Endothelial cell of umbilical vein (primary cell): ENCODE measurements at regions not wholly inside any gene's neighbourhood (a gene's known extent, or its start where the extent isn't known, plus 50 kb on each side); places are given as distances from the start of the nearest gene placed in this dataset.
"Not testable (repeated sequence)": the region's sequence is repeated elsewhere in the genome, so short reads cannot be mapped to it uniquely, and the experiment has no call there.

ENCODE experiments used
- BruUV-seq: library from RNA; stranded (reverse); fragments of 400-500 nt; replicated peaks from 2 replicates; lab custom pipeline; 2021; lab: Mats Ljungman, UMichigan
- CTCF ChIA-PET: fragments of 300-600, 350-600 bp; sonication (Branson Sonifier 250); formaldehyde crosslinking; loops from one replicate; lab custom pipeline; 2021; ENCODE audit warnings: antibody characterized with exemption, inconsistent platforms; lab: Charles Lee
- POLR2A ChIA-PET: fragments of 300-600, 350-600 bp; sonication (Branson Sonifier 250); formaldehyde crosslinking; loops from one replicate; lab custom pipeline; 2021; ENCODE audit warnings: antibody characterized with exemption, inconsistent platforms; lab: Charles Lee
- DNase-seq: peaks from one replicate; pipeline ENCODE4 v3.0.0-alpha.2; 2011; ENCODE audit warnings: low read depth, low spot score
- FAIRE-seq: peaks from 2 replicates; lab custom pipeline; 2011; peaks lifted over from hg19 to GRCh38; lab: Jason Lieb, UNC
- H2AFZ ChIP-seq: 2 replicates; pipeline ENCODE4 v1.6.0; 2012; ENCODE audit warnings: low read depth, low read length, control low read depth, inconsistent platforms
- H3K27ac ChIP-seq: 2 replicates; pipeline ENCODE4 v1.5.1; 2011; ENCODE audit warnings: low read depth, mild to moderate bottlenecking, control low read depth, low read length, moderate library complexity; ENCODE audit not compliant: insufficient read depth
- H3K27me3 ChIP-seq, 2 experiments: 2 replicates each; pipeline versions ENCODE4 v1.6.0 to v1.6.1; 2011; ENCODE audit warnings: low read length in 2 of 2, mixed read lengths in 1 of 2; ENCODE audit not compliant: control insufficient read depth in 2 of 2, insufficient read depth in 2 of 2
- H3K36me3 ChIP-seq, 2 experiments: 2 replicates in 1 of 2; 3 replicates in 1 of 2; pipeline ENCODE4 v1.5.1; 2011; ENCODE audit warnings: low read length in 2 of 2, mild to moderate bottlenecking in 1 of 2, moderate library complexity in 1 of 2; ENCODE audit not compliant: control insufficient read depth in 2 of 2, insufficient read depth in 2 of 2; ENCODE audit errors: extremely low read depth in 1 of 2
- H3K4me1 ChIP-seq: 3 replicates; pipeline ENCODE4 v1.5.1; 2011; ENCODE audit warnings: mild to moderate bottlenecking, low read length; ENCODE audit not compliant: control insufficient read depth, insufficient read depth; ENCODE audit errors: extremely low read depth
- H3K4me2 ChIP-seq: 2 replicates; pipeline ENCODE4 v1.6.1; 2011; ENCODE audit warnings: low read length, control low read depth, mixed read lengths; ENCODE audit not compliant: insufficient read depth
- H3K4me3 ChIP-seq, 3 experiments: fragments of 200-600 bp in 1 of 3; sonication (generic), shearing (Covaris generic) in 1 of 3; replicated peaks in 1 of 3; 2 replicates each; pipeline ENCODE4 v1.5.1; 2011 to 2016; ENCODE audit warnings: control low read depth in 3 of 3, low read length in 3 of 3, mild to moderate bottlenecking in 2 of 3, inconsistent platforms in 1 of 3, low read depth in 1 of 3, moderate library complexity in 1 of 3; ENCODE audit not compliant: insufficient read depth in 1 of 3
- H3K79me2 ChIP-seq: 2 replicates; pipeline ENCODE4 v1.6.0; 2012; ENCODE audit warnings: low read length, inconsistent platforms; ENCODE audit not compliant: control insufficient read depth, insufficient read depth
- H3K9ac ChIP-seq: replicated peaks from 2 replicates; pipeline ENCODE3; 2011; ENCODE audit warnings: low read length, control low read depth; ENCODE audit not compliant: insufficient read depth; ENCODE audit errors: extremely low read depth
- H3K9me1 ChIP-seq: replicated peaks from 3 replicates; pipeline ENCODE4 v1.6.0; 2011; ENCODE audit warnings: mild to moderate bottlenecking, low read length; ENCODE audit not compliant: control insufficient read depth, insufficient read depth; ENCODE audit errors: extremely low read depth
- H3K9me3 ChIP-seq: replicated peaks from 2 replicates; pipeline ENCODE4 v1.5.1; 2012; ENCODE audit warnings: low read length, inconsistent platforms; ENCODE audit not compliant: control insufficient read depth, insufficient read depth
- H4K20me1 ChIP-seq: replicated peaks from 2 replicates; pipeline ENCODE3; 2011; ENCODE audit warnings: mild to moderate bottlenecking, low read length; ENCODE audit not compliant: control insufficient read depth, insufficient read depth; ENCODE audit errors: extremely low read depth
- CTCF ChIP-seq, 2 donors: IDR thresholded peaks; 1 replicate in 1 of 2; 2 replicates in 1 of 2; pipeline ENCODE4 v1.5.1; 2011; ENCODE audit warnings: low read length in 2 of 2, mild to moderate bottlenecking in 2 of 2, moderate library complexity in 2 of 2, control low read depth in 1 of 2, inconsistent platforms in 1 of 2, low read depth in 1 of 2; ENCODE audit not compliant: insufficient read depth in 1 of 2; ENCODE audit errors: extremely low read depth in 1 of 2
- EZH2 ChIP-seq: IDR thresholded peaks from 2 replicates; pipeline ENCODE4 v1.6.1; 2012; ENCODE audit warnings: borderline replicate concordance, low read depth, mild to moderate bottlenecking, moderate library complexity, low read length, inconsistent platforms; ENCODE audit not compliant: severe bottlenecking
- FOS ChIP-seq: IDR thresholded peaks from 2 replicates; pipeline ENCODE4 v1.6.1; 2011; ENCODE audit warnings: mild to moderate bottlenecking, low read length, moderate library complexity, borderline replicate concordance; ENCODE audit not compliant: insufficient read depth
- GATA2 ChIP-seq: IDR thresholded peaks from 2 replicates; pipeline ENCODE4 v1.7.0; 2011; ENCODE audit warnings: low read depth, mild to moderate bottlenecking, moderate library complexity, mixed read lengths, low read length; ENCODE audit not compliant: insufficient read length, insufficient read depth
- JUN ChIP-seq: IDR thresholded peaks from 2 replicates; pipeline ENCODE4 v1.6.1; 2011; ENCODE audit warnings: borderline replicate concordance, low read depth; ENCODE audit not compliant: insufficient read length, insufficient read depth
- MAX ChIP-seq: IDR thresholded peaks from 2 replicates; pipeline ENCODE4 v1.6.1; 2011; ENCODE audit not compliant: insufficient read depth, insufficient read length
- MYC ChIP-seq: IDR thresholded peaks from one replicate; pipeline ENCODE4 v1.6.1; 2011; ENCODE audit warnings: mild to moderate bottlenecking, low read depth, low read length
- POLR2A ChIP-seq: IDR thresholded peaks from 2 replicates; pipeline ENCODE4 v1.6.1; 2012; ENCODE audit warnings: low read depth, mild to moderate bottlenecking, control low read depth, low read length
- POLR2AphosphoS5 ChIP-seq: IDR thresholded peaks from 2 replicates; pipeline ENCODE4 v1.6.1; 2012; ENCODE audit warnings: low read depth, mild to moderate bottlenecking, control low read depth, low read length, moderate library complexity; ENCODE audit not compliant: insufficient read depth
- dilution Hi-C: fragments of 300-500 bp; cut with MboI; formaldehyde crosslinking; loops from one replicate; pipeline ENCODE4 v1.15.0; 2019; ENCODE audit warnings: low sequenced_read_pairs; ENCODE audit not compliant: extremely low pct_ligation_motif_present
- intact Hi-C: fragments of 100-400 bp; cut with micrococcal nuclease; formaldehyde crosslinking; loops from one replicate; pipeline ENCODE4 v1.10.0; 2022

- Histone ChIP-seq H3K9me3 (peaks cover 6% of the 10 kb centered on the region), H3K4me1 (no peaks in the 10 kb centered on the region), H3K36me3 (no peaks in the 10 kb centered on the region), H4K20me1 (no peaks in the 10 kb centered on the region), H3K4me2 (no peak overlapping the region), H3K27me3 (no peaks in the 10 kb centered on the region), H3K9me1 (no peaks in the 10 kb centered on the region), H3K27ac (no peak overlapping the region), H3K9ac (no peak overlapping the region), H3K79me2 (no peaks in the 10 kb centered on the region), H3K4me3 (no peak overlapping the region), H2AFZ (no peak overlapping the region)
- FAIRE-seq: no peak
- ChIA-PET CTCF (no interaction called here), POLR2A (no interaction called here)
- DNase-seq: no peak
- dilution Hi-C loops: no loop called here
- no peak for TF ChIP-seq EZH2
- no peak for TF ChIP-seq POLR2AphosphoS5
- no peak for TF ChIP-seq JUN
- TF ChIP-seq FOS: no peak
- no peak for TF ChIP-seq CTCF (IDR thresholded peaks at IDR 0.05; ENCODE audit: extremely low read depth in 1 of 2, insufficient read depth in 1 of 2, low read depth in 1 of 2, low read length in 2 of 2)
- TF ChIP-seq MAX: no peak
- TF ChIP-seq GATA2: no peak
- no peak for TF ChIP-seq MYC
- TF ChIP-seq POLR2A: no peak
- BruUV-seq: no TSS peak
- intact Hi-C loops: no loop called here
Measured at GRCh38 chr22:48819232-48819631, 1008.4 kb downstream of the BRD1 start.

GRCh38 chr22:48817491-48817890 lies 1010.2 kb downstream of the BRD1 start:
- CTCF ChIA-PET, H3K9me3 ChIP-seq, FAIRE-seq, dilution Hi-C loops, H3K27ac ChIP-seq, H3K79me2 ChIP-seq, H3K9ac ChIP-seq, BruUV-seq, H3K4me2 ChIP-seq, H3K36me3 ChIP-seq, H3K9me1 ChIP-seq, intact Hi-C loops, H3K4me1 ChIP-seq, H2AFZ ChIP-seq, H3K4me3 ChIP-seq, DNase-seq, POLR2A ChIA-PET, H4K20me1 ChIP-seq, H3K27me3 ChIP-seq: not testable (repeated sequence)
